ENCODE measurements at regions not wholly inside any gene's neighbourhood (a gene's known extent, or its start where the extent isn't known, plus 50 kb on each side); places are given as distances from the start of the nearest gene placed in this dataset.

DNA sequence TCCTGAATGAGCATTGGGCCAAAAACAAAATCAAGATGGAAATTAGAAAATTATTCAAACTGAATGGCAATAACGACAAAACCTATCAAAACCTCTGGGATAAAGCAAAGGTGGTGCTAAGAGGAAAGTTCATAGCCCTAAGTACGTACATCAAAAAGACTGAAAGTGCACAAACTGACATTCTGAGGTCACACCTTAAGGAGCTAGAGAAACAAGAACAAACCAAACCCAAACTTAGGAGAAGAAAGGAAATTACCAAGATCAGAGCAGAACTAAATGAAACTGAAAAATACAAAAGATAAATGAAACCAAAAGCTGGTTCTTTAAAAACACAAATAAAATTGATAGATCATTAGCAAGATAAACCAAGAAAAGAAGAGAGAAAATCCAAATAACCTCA is 1543.5 kb upstream of the ACVR2A start:
- DNase-seq: no peak
- no peaks in the 10 kb centered on the region for H3K36me3 Mint-ChIP-seq
- H3K4me3 Mint-ChIP-seq: no peak overlapping the region
- H3K27ac Mint-ChIP-seq: no peak overlapping the region
- H3K9me3 Mint-ChIP-seq: peaks cover 10 to 47% (median 27%) of the 10 kb centered on the region in 6 donors
- no peaks in the 10 kb centered on the region for H3K27me3 Mint-ChIP-seq (ENCODE audit: low read depth in 3 of 3)
- no peaks in the 10 kb centered on the region for H3K4me1 Mint-ChIP-seq

GRCh38 chr2:146295080-146295670 is 1549.7 kb upstream of the ACVR2A start:
- Mint-ChIP-seq H3K27ac (no peak overlapping the region), H3K9me3 (peaks cover 11 to 64% (median 27%) of the 10 kb centered on the region in 6 donors), H3K27me3 (ENCODE audit: low read depth in 3 of 3) (no peaks in the 10 kb centered on the region), H3K36me3 (no peaks in the 10 kb centered on the region), H3K4me1 (no peaks in the 10 kb centered on the region), H3K4me3 (no peak overlapping the region)
- no peak for DNase-seq

DNA sequence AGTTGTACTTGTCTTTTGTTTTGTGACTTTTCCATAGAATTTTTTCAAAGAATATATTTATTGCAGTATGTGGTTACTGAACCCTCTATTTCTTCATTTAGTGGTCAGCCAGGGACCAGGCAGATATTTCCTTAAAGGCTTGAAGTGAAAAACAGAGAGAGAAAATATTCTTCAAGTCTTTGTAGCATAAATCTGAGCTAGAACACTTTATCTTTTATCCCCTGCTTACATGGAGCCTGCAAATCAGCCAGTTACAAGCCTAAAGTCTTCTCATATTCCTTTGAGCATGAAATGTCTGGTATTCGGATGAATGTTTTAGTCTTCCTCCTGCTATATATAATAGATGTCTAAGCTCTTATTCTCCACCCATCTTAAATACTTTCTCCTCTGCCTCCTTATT is 1557.5 kb upstream of the ACVR2A start:
- Mint-ChIP-seq H3K9me3 (peaks cover 10 to 39% (median 16%) of the 10 kb centered on the region in 6 donors), H3K27ac (no peak overlapping the region), H3K27me3 (ENCODE audit: low read depth in 3 of 3) (no peaks in the 10 kb centered on the region), H3K36me3 (no peaks in the 10 kb centered on the region), H3K4me1 (no peaks in the 10 kb centered on the region), H3K4me3 (no peak overlapping the region)
- no peak for DNase-seq

GRCh38 chr2:146278881-146279280 is 1565.9 kb upstream of the ACVR2A start:
- no peak for DNase-seq
- Mint-ChIP-seq H3K27ac (no peak overlapping the region), H3K27me3 (ENCODE audit: low read depth in 3 of 3) (no peaks in the 10 kb centered on the region), H3K4me3 (no peak overlapping the region), H3K9me3 (peaks cover 0 to 10% (median 3%) of the 10 kb centered on the region in 6 donors), H3K4me1 (no peaks in the 10 kb centered on the region), H3K36me3 (no peaks in the 10 kb centered on the region)

- Mint-ChIP-seq H3K4me1 (no peaks in the 10 kb centered on the region), H3K27me3 (ENCODE audit: low read depth in 3 of 3) (peaks cover 2 to 3% (median 3%) of the 10 kb centered on the region in 3 donors), H3K9me3 (peaks cover 0 to 15% (median under 1%) of the 10 kb centered on the region in 6 donors), H3K4me3 (no peak overlapping the region), H3K36me3 (no peaks in the 10 kb centered on the region), H3K27ac (no peak overlapping the region)
- DNase-seq: no peak
These were observed 1573.5 kb upstream of the ACVR2A start for GRCh38 chr2:146271131-146271831.

- Mint-ChIP-seq H3K27me3 (ENCODE audit: low read depth in 3 of 3) (peaks cover 2 to 3% (median 3%) of the 10 kb centered on the region in 3 donors), H3K4me3 (no peak overlapping the region), H3K36me3 (no peaks in the 10 kb centered on the region), H3K9me3 (peaks cover 0 to 14% (median under 1%) of the 10 kb centered on the region in 6 donors), H3K27ac (no peak overlapping the region), H3K4me1 (no peaks in the 10 kb centered on the region)
- DNase-seq: no peak
These were observed 1574.2 kb upstream of the ACVR2A start for GRCh38 chr2:146270618-146271017.

- Mint-ChIP-seq H3K9me3 (peaks cover 0 to 11% (median 5%) of the 10 kb centered on the region in 6 donors), H3K4me1 (no peaks in the 10 kb centered on the region), H3K27ac (no peak overlapping the region), H3K27me3 (ENCODE audit: low read depth in 3 of 3) (peaks cover 0 to 3% (median 2%) of the 10 kb centered on the region in 3 donors), H3K36me3 (no peaks in the 10 kb centered on the region), H3K4me3 (no peak overlapping the region)
- no peak for DNase-seq
These were observed 1577.7 kb upstream of the ACVR2A start for GRCh38 chr2:146267093-146267492.

GRCh38 chr2:146265656-146266055 is 1579.2 kb upstream of the ACVR2A start:
- Mint-ChIP-seq H3K27me3 (ENCODE audit: low read depth in 3 of 3) (peaks cover 0 to 2% (median 2%) of the 10 kb centered on the region in 3 donors), H3K9me3 (peaks cover 0 to 10% (median 5%) of the 10 kb centered on the region in 6 donors), H3K4me1 (no peaks in the 10 kb centered on the region), H3K27ac (no peak overlapping the region), H3K36me3 (no peaks in the 10 kb centered on the region), H3K4me3 (no peak overlapping the region)
- DNase-seq: no peak

GRCh38 chr2:146262606-146263005 is 1582.2 kb upstream of the ACVR2A start:
- Mint-ChIP-seq H3K27me3 (ENCODE audit: low read depth in 3 of 3) (peaks cover 0 to 2% (median 0%) of the 10 kb centered on the region in 3 donors), H3K9me3 (peaks cover 0 to 14% (median 5%) of the 10 kb centered on the region in 6 donors), H3K4me3 (no peak overlapping the region), H3K36me3 (no peaks in the 10 kb centered on the region), H3K27ac (no peak overlapping the region), H3K4me1 (no peaks in the 10 kb centered on the region)
- DNase-seq: no peak

DNA sequence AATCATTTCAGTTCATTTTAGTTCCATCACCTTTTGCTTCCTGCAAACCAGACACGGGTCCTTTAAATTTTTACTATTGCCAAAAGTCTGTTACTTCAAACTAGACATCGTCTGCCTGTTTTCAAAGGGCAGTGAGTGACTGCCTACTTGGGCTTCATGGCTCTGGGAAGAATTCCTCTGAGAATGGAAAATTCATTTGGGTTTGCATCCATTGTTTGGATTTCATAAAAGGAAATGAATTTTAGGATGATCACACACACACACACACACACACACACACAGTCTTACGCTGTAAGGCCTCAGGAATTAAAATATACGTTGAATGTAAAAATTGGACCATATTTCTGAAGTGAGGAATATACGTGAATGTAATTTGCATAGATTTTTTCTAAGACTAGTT is 1584.3 kb upstream of the ACVR2A start:
- Mint-ChIP-seq H3K27ac (no peak overlapping the region), H3K27me3 (ENCODE audit: low read depth in 3 of 3) (no peaks in the 10 kb centered on the region), H3K9me3 (peaks cover 0 to 20% (median 4%) of the 10 kb centered on the region in 6 donors), H3K36me3 (no peaks in the 10 kb centered on the region), H3K4me1 (no peaks in the 10 kb centered on the region), H3K4me3 (no peak overlapping the region)
- DNase-seq: no peak

GRCh38 chr2:146259816-146260215 is 1585.0 kb upstream of the ACVR2A start:
- H3K27me3 Mint-ChIP-seq (ENCODE audit: low read depth in 3 of 3): no peaks in the 10 kb centered on the region
- H3K4me3 Mint-ChIP-seq: no peak overlapping the region
- no peak for DNase-seq
- no peaks in the 10 kb centered on the region for H3K36me3 Mint-ChIP-seq
- no peak overlapping the region for H3K27ac Mint-ChIP-seq
- no peaks in the 10 kb centered on the region for H3K4me1 Mint-ChIP-seq
- peaks cover 0 to 23% (median 4%) of the 10 kb centered on the region in 6 donors for H3K9me3 Mint-ChIP-seq

DNA sequence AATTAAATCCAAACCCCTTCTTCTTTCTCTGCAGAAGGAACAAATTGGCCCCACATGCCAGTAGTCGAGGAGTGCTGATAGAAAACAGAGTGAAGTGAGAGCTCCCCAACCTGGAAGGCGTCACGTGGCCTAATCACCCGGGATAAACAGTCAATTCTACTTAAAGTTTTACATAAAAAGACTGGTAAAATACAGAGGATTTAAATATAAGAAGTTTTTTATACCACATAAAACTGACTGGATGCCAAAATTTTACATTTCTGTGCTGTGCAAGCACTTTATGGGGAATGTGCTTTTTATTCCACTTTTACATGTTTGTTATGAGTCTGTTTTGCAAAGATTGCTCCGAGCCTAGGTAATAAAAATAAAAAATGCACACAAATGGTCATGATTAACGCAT is 1586.8 kb upstream of the ACVR2A start:
- no peaks in the 10 kb centered on the region for H3K4me1 Mint-ChIP-seq

GRCh38 chr2:146252119-146252518 is 1592.7 kb upstream of the ACVR2A start:
- Mint-ChIP-seq H3K36me3 (no peaks in the 10 kb centered on the region), H3K4me1 (no peaks in the 10 kb centered on the region), H3K9me3 (peaks cover 0 to 11% (median 5%) of the 10 kb centered on the region in 6 donors), H3K27me3 (ENCODE audit: low read depth in 3 of 3) (no peaks in the 10 kb centered on the region), H3K4me3 (no peak overlapping the region), H3K27ac (no peak overlapping the region)
- no peak for DNase-seq

More for the DNA sequence above, 1586.8 kb upstream of the ACVR2A start:
- no peak for DNase-seq
- no peak overlapping the region for H3K4me3 Mint-ChIP-seq
- H3K36me3 Mint-ChIP-seq: no peaks in the 10 kb centered on the region
- H3K27me3 Mint-ChIP-seq (ENCODE audit: low read depth in 3 of 3): no peaks in the 10 kb centered on the region
- peaks cover 0 to 18% (median 2%) of the 10 kb centered on the region in 6 donors for H3K9me3 Mint-ChIP-seq
- no peak overlapping the region for H3K27ac Mint-ChIP-seq

DNA sequence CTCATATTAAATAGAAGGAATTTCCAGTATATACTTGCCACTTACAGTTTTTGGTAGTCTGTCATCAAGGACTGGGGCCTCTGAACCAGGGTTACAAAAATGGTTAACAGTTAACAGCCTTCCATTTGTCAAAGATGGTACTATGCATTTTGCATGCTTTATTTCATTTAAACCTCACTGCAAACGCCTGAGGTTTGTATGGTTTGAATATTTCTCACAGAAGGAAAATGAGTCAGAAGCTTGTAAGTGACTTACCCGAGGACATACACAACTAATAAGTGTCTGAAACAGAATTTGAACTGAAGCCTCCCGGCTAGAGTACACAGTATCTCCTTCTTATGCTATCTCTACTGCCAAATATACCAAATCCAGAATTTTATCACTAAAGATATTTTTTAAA is 1593.5 kb upstream of the ACVR2A start:
- no peak overlapping the region for H3K27ac Mint-ChIP-seq
- H3K27me3 Mint-ChIP-seq (ENCODE audit: low read depth in 3 of 3): no peaks in the 10 kb centered on the region
- no peaks in the 10 kb centered on the region for H3K4me1 Mint-ChIP-seq
- H3K9me3 Mint-ChIP-seq: peaks cover 0 to 17% (median 5%) of the 10 kb centered on the region in 6 donors
- no peak for DNase-seq
- H3K36me3 Mint-ChIP-seq: no peaks in the 10 kb centered on the region
- H3K4me3 Mint-ChIP-seq: no peak overlapping the region
